Activated CD4-positive, alpha-beta memory T cell treated with anti-CD3 and anti-CD28 coated beads, Interleukin-2, amount 10 ng/mL, durations not matched to agents 7 days and 5 days (primary cell): ENCODE measurements at regions not wholly inside any gene's neighbourhood (a gene's known extent, or its start where the extent isn't known, plus 50 kb on each side); places are given as distances from the start of the nearest gene placed in this dataset.
"Not testable (repeated sequence)": the region's sequence is repeated elsewhere in the genome, so short reads cannot be mapped to it uniquely, and the experiment has no call there.

Source experiments
- CTCF ChIA-PET: fragments of 350-600 bp; sonication (Branson Sonifier 250); formaldehyde crosslinking; loops from one replicate; lab custom pipeline; 2021; ENCODE audit warnings: antibody characterized with exemption, inconsistent platforms; lab: Charles Lee
- POLR2A ChIA-PET: fragments of 350-600 bp; sonication (Branson Sonifier 250); formaldehyde crosslinking; loops from one replicate; lab custom pipeline; 2021; ENCODE audit warnings: antibody characterized with exemption; lab: Charles Lee
- DNase-seq: peaks from one replicate; pipeline ENCODE4 v3.0.0-alpha.2; 2020
- H3K27ac Mint-ChIP-seq: one replicate; pipeline ENCODE4 v1.8.0; 2021; ENCODE audit warnings: mild to moderate bottlenecking, mixed read lengths
- H3K27me3 Mint-ChIP-seq: one replicate; pipeline ENCODE4 v1.8.0; 2021; ENCODE audit warnings: mixed read lengths
- H3K36me3 Mint-ChIP-seq: one replicate; pipeline ENCODE4 v1.8.0; 2021; ENCODE audit warnings: low read depth, mixed read lengths
- H3K4me1 Mint-ChIP-seq: one replicate; pipeline ENCODE4 v1.8.0; 2021; ENCODE audit warnings: mixed read lengths
- H3K4me3 Mint-ChIP-seq: one replicate; pipeline ENCODE4 v1.8.0; 2021; ENCODE audit warnings: mild to moderate bottlenecking, mixed read lengths
- H3K9me3 Mint-ChIP-seq: one replicate; pipeline ENCODE4 v1.8.0; 2021; ENCODE audit warnings: mixed read lengths

DNA sequence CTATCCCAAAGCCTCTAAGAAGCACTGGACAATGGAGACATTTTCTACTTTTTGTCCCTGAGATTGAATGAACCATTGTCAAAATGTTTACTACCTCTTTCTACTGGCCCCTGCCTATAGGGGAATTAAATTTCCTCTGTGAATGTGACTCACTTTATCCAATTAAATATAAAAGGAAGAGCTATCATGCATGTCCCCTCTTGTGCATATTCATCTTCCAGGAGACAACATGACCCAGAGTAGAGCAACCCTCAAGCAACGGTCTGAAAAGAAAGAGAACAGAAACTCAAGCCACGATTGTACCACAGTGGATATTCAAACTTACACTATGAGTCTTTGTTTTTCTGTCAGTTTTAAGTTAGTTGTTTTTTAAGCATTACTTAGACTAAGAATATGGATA, 938.4 kb upstream of the ATXN7L3B start:
- no peak for DNase-seq
- CTCF ChIA-PET: no interaction called here
- no peaks in the 10 kb centered on the region for H3K36me3 Mint-ChIP-seq
- H3K4me3 Mint-ChIP-seq: no peak overlapping the region
- no peaks in the 10 kb centered on the region for H3K4me1 Mint-ChIP-seq
- no peak overlapping the region for H3K27ac Mint-ChIP-seq
- POLR2A ChIA-PET: no interaction called here
- peaks cover 4% of the 10 kb centered on the region for H3K9me3 Mint-ChIP-seq
- H3K27me3 Mint-ChIP-seq: no peaks in the 10 kb centered on the region

DNA sequence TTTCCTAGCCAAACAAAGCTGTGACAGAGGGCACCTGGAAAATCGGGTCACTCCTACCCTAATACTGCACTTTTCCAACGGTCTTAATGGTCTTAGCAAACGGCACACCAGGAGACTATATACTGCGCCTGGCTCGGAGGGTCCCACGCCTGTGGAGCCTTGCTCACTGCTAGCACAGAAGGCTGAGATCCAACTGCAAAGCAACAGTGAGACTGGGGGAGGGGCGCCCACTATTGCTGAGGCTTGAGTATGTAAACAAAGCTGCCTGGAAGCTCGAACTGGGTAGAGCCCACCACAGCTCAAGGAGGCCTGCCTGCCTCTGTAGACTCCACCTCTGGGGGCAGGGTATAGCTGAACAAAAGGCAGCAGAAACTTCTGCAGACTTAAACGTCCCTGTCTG, 931.7 kb upstream of the ATXN7L3B start:
- H3K4me1 Mint-ChIP-seq, H3K27ac Mint-ChIP-seq, H3K4me3 Mint-ChIP-seq, POLR2A ChIA-PET, H3K27me3 Mint-ChIP-seq, DNase-seq, CTCF ChIA-PET, H3K36me3 Mint-ChIP-seq, H3K9me3 Mint-ChIP-seq: not testable (repeated sequence)

DNA sequence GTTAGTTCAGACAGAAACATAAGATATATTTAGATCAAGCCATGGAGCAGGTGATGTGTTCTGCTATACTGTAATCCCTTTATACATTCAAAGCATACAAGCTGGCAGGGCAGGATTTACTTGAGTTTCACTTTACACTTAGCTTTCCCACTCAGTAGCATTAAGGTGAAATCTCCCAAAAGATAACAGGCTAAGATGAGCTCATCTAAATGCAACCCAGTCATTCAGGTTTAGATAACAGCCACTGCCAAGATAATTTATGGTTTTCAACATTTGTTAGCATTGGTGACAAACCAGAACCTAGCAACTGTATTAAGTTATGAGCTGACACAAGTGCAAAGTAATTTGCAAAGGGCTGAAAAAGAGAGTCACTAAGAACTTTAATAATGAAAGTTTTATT, 925.1 kb upstream of the ATXN7L3B start:
- H3K4me1 Mint-ChIP-seq: no peaks in the 10 kb centered on the region
- H3K36me3 Mint-ChIP-seq: no peaks in the 10 kb centered on the region
- CTCF ChIA-PET: no interaction called here
- H3K4me3 Mint-ChIP-seq: no peak overlapping the region
- no peak for DNase-seq
- H3K9me3 Mint-ChIP-seq: peaks cover 15% of the 10 kb centered on the region
- no peaks in the 10 kb centered on the region for H3K27me3 Mint-ChIP-seq
- no peak overlapping the region for H3K27ac Mint-ChIP-seq
- POLR2A ChIA-PET: no interaction called here

DNA sequence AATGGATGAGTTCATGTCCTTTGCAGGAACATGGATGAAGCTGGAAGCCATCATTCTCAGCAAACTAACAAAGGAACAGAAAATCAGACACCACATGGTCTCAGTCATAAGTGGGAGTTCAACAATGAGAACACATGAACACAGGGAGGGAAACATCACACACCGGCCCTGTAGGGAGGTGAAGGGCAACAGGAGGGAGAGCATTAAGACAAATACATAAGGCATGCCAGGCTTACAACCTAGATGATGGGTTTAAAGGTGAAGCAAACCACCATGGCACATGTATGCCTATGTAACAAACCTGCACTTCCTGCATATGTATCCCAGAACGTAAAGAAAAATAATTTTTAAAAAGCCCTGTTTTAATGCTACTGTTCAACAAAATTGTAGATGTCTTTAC, 914.2 kb upstream of the ATXN7L3B start:
- no peak overlapping the region for H3K4me3 Mint-ChIP-seq
- H3K9me3 Mint-ChIP-seq: peaks cover 5% of the 10 kb centered on the region
- DNase-seq: no peak
- ChIA-PET CTCF (no interaction called here), POLR2A (no interaction called here)
- H3K4me1 Mint-ChIP-seq: no peaks in the 10 kb centered on the region
- H3K27ac Mint-ChIP-seq: no peak overlapping the region
- no peaks in the 10 kb centered on the region for H3K27me3 Mint-ChIP-seq
- H3K36me3 Mint-ChIP-seq: no peaks in the 10 kb centered on the region

DNA sequence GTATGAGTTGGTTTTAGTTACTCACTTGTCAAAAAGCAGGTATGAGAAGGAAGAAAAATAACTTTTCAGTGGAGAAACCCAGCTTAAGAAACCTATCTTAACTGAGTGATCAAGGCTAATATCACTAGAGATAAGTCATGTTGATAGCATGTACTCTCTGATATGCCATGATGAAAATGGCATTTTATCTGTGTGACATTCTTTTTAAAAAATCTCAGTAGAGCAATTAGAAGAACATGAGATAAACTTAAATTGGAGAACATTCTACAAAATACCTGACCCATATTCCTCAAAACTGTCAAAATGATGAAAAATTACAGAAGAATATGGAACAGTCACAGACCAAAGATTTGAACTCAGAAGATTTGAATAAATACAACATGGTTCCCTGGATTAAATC, 912.4 kb upstream of the ATXN7L3B start:
- Mint-ChIP-seq H3K9me3 (peaks cover 5% of the 10 kb centered on the region), H3K36me3 (no peaks in the 10 kb centered on the region), H3K4me3 (no peak overlapping the region), H3K27me3 (no peaks in the 10 kb centered on the region), H3K27ac (no peak overlapping the region), H3K4me1 (no peaks in the 10 kb centered on the region)
- CTCF ChIA-PET: no interaction called here
- POLR2A ChIA-PET: no interaction called here
- DNase-seq: no peak

DNA sequence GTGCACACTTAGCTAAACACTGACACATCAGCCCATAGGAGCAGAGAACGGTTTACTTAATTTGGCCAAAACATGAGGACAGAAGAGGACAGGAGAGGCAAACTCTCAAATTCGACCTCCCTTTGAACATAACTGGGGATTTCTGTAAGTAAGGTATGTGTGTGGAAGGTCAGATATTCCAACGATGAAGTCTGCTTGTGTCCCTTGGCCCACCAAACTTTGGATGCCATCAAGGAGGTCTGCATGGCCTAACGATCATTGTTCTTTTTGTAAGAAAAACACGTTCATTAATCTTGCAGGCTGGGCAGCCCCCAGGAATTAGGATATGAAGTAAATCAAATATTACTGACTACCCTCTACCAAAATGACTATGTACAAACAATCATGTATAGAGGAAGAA, 908.5 kb upstream of the ATXN7L3B start:
- no peaks in the 10 kb centered on the region for H3K36me3 Mint-ChIP-seq
- DNase-seq: no peak
- ChIA-PET CTCF (no interaction called here), POLR2A (no interaction called here)
- no peaks in the 10 kb centered on the region for H3K4me1 Mint-ChIP-seq
- H3K9me3 Mint-ChIP-seq: no peaks in the 10 kb centered on the region
- H3K27me3 Mint-ChIP-seq: no peaks in the 10 kb centered on the region
- no peak overlapping the region for H3K27ac Mint-ChIP-seq
- H3K4me3 Mint-ChIP-seq: no peak overlapping the region

DNA sequence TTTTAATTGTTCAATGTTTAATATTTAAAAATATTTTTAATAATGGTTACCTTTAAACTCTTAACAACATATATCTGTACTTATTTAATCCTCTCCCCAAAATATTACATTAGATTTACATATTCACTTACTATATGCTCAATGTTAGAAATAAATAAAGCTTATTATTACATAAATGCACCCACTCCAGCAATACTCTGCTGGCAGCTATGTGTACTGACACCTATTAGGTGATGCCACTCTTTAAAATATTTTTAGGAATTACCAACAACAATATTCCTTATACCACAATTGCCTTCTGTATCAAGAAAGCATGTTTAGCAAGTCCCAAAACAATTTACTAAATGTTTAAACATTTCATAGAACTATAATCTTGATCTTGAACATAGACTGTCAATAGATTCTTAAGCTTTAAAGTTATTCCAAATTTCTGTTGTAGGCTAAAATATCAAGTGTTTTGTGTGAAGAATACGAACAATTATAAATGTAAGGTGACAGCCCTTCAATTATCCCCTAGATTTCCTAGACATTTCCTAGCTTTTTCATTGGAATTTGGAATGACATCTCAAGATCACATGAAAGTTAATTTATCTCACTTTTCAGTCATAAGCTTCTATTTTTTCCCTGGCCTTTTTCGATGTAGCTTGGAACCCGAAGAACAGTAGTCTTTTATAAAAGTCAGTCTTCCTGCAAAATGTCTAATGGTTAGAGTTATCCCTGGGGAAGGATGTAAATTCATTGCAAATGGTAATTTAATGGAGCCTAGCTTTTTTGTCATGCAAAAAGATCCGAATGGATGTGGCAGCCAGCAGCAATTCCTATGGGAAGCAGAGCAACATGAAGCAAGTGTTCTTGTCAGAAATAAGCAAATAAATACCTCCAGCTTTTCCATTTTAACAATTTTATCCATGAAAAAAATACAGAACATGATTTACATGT, 907.5 kb upstream of the ATXN7L3B start:
- ChIA-PET POLR2A (no interaction called here), CTCF (interaction anchor here (0.6 kb wide), 1 partner anchor 497 kb away, joined by 3 read pairs; no protein-coding TSS in a partner anchor)
- H3K36me3 Mint-ChIP-seq: no peaks in the 10 kb centered on the region

DNA sequence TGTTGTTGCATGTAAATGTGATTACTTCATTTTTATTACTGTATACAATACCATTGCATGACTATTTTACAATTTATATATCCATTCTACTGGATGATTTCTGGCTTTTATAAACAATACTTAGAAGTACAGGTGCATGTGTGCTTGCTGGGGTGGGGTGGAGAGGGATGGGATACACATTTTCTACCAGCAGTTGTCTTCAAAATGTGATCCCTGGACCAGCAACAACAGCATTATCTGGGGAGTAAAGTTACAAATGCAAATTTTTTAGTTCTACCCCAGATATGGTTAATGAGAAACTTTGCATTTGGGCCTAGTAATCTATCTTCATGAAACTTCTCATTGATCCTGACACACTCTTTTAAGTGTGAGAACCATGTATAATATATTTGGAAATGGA, 905.4 kb upstream of the ATXN7L3B start:
- H3K4me3 Mint-ChIP-seq: no peak overlapping the region
- CTCF ChIA-PET: no interaction called here

More for the DNA sequence above, 907.5 kb upstream of the ATXN7L3B start:
- Mint-ChIP-seq H3K4me3 (no peak overlapping the region), H3K27me3 (no peaks in the 10 kb centered on the region), H3K4me1 (no peaks in the 10 kb centered on the region), H3K27ac (no peak overlapping the region), H3K9me3 (no peaks in the 10 kb centered on the region)
- no peak for DNase-seq

DNA sequence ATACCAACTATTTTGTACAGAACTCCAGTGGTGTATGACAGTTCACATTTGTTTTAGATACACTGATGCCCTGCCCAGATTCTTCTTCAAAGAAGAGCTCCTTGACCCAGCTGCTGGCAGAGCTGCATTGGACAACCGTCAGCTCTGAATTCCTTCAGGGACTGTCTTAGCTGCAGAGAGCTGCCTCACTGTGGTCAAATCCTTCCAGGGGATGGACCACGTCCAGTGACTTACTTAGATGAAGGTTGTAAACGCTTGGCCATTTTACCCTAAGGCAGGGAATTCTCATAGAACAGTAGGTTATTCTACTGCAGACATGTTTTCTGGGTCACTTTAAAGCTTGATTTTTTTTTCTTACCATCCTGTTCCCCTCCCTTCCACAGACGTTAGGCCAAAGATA, 905.0 kb upstream of the ATXN7L3B start:
- Mint-ChIP-seq H3K4me3 (no peak overlapping the region), H3K4me1 (no peaks in the 10 kb centered on the region), H3K9me3 (peaks cover 2% of the 10 kb centered on the region), H3K27ac (no peak overlapping the region), H3K36me3 (no peaks in the 10 kb centered on the region), H3K27me3 (no peaks in the 10 kb centered on the region)
- no peak for DNase-seq
- CTCF ChIA-PET: no interaction called here
- POLR2A ChIA-PET: no interaction called here

More for the DNA sequence above, 905.4 kb upstream of the ATXN7L3B start:
- POLR2A ChIA-PET: no interaction called here
- Mint-ChIP-seq H3K36me3 (no peaks in the 10 kb centered on the region), H3K27ac (no peak overlapping the region), H3K9me3 (peaks cover 2% of the 10 kb centered on the region), H3K4me1 (no peaks in the 10 kb centered on the region), H3K27me3 (no peaks in the 10 kb centered on the region)
- DNase-seq: no peak

DNA sequence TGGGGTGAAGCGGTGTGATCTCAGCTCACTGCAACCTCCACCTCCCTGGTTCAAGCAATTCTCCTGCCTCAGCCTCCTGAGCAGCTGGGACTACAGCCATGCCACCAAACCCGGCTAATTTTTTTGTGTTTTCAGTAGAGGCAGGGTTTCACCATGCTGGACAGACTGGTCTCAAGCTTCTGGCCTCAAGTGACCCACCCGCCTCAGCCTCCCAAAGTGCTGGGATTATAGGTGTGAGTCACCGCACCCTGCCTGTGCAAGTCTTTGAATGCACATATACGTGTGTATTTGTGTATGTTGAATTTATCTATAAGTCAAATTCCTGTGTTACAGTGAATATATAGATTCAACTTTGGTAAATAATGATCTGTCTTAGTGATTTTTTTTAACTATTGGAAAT, 898.2 kb upstream of the ATXN7L3B start:
- H3K4me1 Mint-ChIP-seq: not testable (repeated sequence)

DNA sequence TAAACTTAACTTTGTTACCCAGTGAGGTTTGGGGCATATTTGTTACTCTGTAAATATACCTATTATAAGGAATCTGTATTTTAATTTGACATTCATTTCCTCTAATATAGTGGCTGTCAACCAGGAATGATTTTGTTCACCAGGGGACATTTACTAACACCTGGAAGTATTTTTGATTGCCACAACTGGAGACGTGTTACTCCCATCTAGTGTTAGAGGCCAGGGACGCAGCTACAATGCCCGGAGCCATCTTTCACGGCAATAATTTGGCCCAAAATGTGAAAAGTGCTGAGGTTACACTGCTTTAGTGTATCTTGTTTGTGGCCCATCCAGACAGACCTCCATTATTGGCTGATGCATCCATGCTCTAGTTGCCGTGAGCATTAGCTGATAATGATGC, 881.3 kb upstream of the ATXN7L3B start:
- no peaks in the 10 kb centered on the region for H3K4me1 Mint-ChIP-seq
- no peaks in the 10 kb centered on the region for H3K27me3 Mint-ChIP-seq
- ChIA-PET CTCF (no interaction called here), POLR2A (no interaction called here)
- H3K27ac Mint-ChIP-seq: no peak overlapping the region
- DNase-seq: no peak
- peaks cover 12% of the 10 kb centered on the region for H3K9me3 Mint-ChIP-seq
- H3K36me3 Mint-ChIP-seq: no peaks in the 10 kb centered on the region
- H3K4me3 Mint-ChIP-seq: no peak overlapping the region

More for the DNA sequence above, 898.2 kb upstream of the ATXN7L3B start:
- H3K9me3 Mint-ChIP-seq, H3K36me3 Mint-ChIP-seq, CTCF ChIA-PET, H3K27me3 Mint-ChIP-seq, H3K4me3 Mint-ChIP-seq, POLR2A ChIA-PET, H3K27ac Mint-ChIP-seq, DNase-seq: not testable (repeated sequence)

DNA sequence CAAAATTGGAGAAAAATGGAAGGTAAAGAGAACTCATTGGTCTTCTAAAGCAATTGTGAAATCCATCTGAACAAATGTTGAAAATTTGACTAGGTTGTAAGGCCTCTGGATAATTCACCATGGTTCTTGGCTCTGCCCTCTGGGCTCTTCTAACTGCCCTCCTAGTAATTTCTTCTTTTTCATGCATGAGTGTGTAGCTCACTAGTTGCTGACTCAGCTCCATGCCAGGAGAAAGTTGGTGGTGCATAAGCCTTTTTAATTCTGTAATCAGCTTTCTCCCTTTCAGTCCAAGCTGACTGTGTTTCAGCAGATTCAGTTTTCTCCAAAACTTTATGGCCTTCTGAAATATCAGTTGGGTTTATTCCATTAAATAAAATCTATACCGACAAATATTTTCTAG, 877.8 kb upstream of the ATXN7L3B start:
- DNase-seq: no peak
- Mint-ChIP-seq H3K4me1 (no peaks in the 10 kb centered on the region), H3K9me3 (peaks cover 10% of the 10 kb centered on the region), H3K36me3 (no peaks in the 10 kb centered on the region), H3K27me3 (no peaks in the 10 kb centered on the region), H3K27ac (no peak overlapping the region), H3K4me3 (no peak overlapping the region)
- ChIA-PET CTCF (no interaction called here), POLR2A (no interaction called here)

DNA sequence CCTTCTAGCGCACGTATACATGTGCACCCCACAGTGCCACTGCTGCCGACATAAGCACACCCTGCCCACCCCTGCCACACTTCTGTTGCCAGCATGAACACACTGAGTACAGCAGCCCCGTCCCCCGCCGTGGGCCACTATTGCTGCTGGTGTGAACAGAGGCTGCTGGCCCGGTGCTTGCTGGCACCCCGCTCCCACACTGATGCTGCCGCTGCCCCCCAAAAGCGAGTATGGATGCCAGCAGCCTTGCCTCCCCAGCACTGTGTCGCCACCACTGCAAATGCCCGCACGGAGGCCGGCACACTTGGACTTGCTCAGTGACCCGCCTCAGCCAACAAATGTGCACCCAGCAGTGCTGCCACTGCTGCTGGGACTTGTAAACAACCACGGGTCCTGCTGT, 872.4 kb upstream of the ATXN7L3B start:
- CTCF ChIA-PET: no interaction called here
- DNase-seq: no peak
- Mint-ChIP-seq H3K36me3 (no peaks in the 10 kb centered on the region), H3K4me3 (no peak overlapping the region), H3K4me1 (no peaks in the 10 kb centered on the region), H3K27me3 (no peaks in the 10 kb centered on the region), H3K27ac (no peak overlapping the region), H3K9me3 (peaks cover 7% of the 10 kb centered on the region)
- POLR2A ChIA-PET: no interaction called here

DNA sequence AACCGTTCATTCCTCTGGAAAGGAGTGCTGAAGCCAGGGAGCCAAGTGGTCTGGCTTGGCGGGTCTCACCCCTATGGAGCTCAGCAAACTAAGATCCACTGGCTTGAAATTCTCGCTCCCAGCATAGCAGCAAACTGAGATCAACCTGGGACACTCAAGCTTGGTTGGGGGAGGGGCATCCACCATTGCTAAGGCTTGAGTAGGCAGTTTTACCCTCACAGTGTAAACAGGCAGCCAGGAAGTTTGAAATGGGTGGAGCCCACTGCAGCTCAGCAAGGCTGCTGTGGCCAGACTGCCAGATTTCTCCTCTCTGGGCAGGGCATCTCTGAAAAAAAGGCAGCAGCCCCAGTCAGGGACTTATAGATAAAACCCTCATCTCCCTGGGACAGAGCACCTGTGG, 866.1 kb upstream of the ATXN7L3B start:
- H3K9me3 Mint-ChIP-seq, POLR2A ChIA-PET, DNase-seq, H3K36me3 Mint-ChIP-seq, H3K27ac Mint-ChIP-seq, H3K4me3 Mint-ChIP-seq, H3K27me3 Mint-ChIP-seq, H3K4me1 Mint-ChIP-seq, CTCF ChIA-PET: not testable (repeated sequence)
